GM12878 (cell line): ENCODE measurements at regions not wholly inside any gene's neighbourhood (a gene's known extent, or its start where the extent isn't known, plus 50 kb on each side); places are given as distances from the start of the nearest gene placed in this dataset.

Experiments used
- ATAC-seq: fragments of 200-7000 bp; cut with Tn5 transposase; 3 replicates; pipeline ENCODE4 v1.9.1; 2020; ENCODE audit warnings: mild to moderate bottlenecking, moderate library complexity
- BruUV-seq: library from RNA; stranded (reverse); fragments of 400-500 nt; replicated peaks from 2 replicates; lab custom pipeline; 2021; lab: Mats Ljungman, UMichigan
- CTCF ChIA-PET: fragments of 300-600 bp; sonication (Branson Sonifier 250); formaldehyde crosslinking; extraction: SDS; loops from one replicate; lab custom pipeline; 2021; ENCODE audit warnings: inconsistent platforms; lab: Yijun Ruan, JAX
- POLR2A ChIA-PET: fragments of 350-600 bp; formaldehyde crosslinking; extraction: SDS; loops from one replicate; lab custom pipeline; 2021; ENCODE audit warnings: inconsistent platforms; lab: Charles Lee
- RAD21 ChIA-PET: fragments of 300-600 bp; sonication (Branson Sonifier 250); formaldehyde crosslinking; loops from one replicate; lab custom pipeline; 2023; ENCODE audit warnings: antibody characterized with exemption; ENCODE audit not compliant: unreplicated experiment; lab: Charles Lee
- SMC1A ChIA-PET: fragments of 300-600 bp; sonication (Branson Sonifier 250); formaldehyde crosslinking; loops from one replicate; lab custom pipeline; 2023; ENCODE audit not compliant: unreplicated experiment, uncharacterized antibody; lab: Charles Lee
- DNase-seq: peaks from one replicate; pipeline ENCODE4 v3.0.0-alpha.2; 2011; ENCODE audit warnings: low read depth, low spot score
- FAIRE-seq: peaks from 3 replicates; lab custom pipeline; 2011; peaks lifted over from hg19 to GRCh38; lab: Jason Lieb, UNC
- H2AFZ ChIP-seq: 2 replicates; pipeline ENCODE4 v1.6.0; 2011; ENCODE audit warnings: low read depth, low read length, control low read depth; ENCODE audit not compliant: control insufficient read depth
- H3K27ac ChIP-seq: 2 replicates; pipeline ENCODE4 v1.5.1; 2011; ENCODE audit warnings: control low read depth; ENCODE audit not compliant: control insufficient read depth, insufficient read depth
- H3K27me3 ChIP-seq, 2 experiments: replicated peaks in 1 of 2; 2 replicates each; pipeline versions ENCODE4 v1.6.0 to v1.6.1; 2011; ENCODE audit warnings: low read length in 1 of 2; ENCODE audit not compliant: control insufficient read depth in 2 of 2, insufficient read depth in 2 of 2
- H3K36me3 ChIP-seq, 2 experiments: 2 replicates each; pipeline ENCODE4 v1.5.1; 2011; ENCODE audit warnings: low read length in 1 of 2; ENCODE audit not compliant: control insufficient read depth in 2 of 2, insufficient read depth in 2 of 2
- H3K4me1 ChIP-seq: 2 replicates; pipeline ENCODE4 v1.6.1; 2011; ENCODE audit warnings: mild to moderate bottlenecking, low read length, moderate library complexity, mixed read lengths; ENCODE audit not compliant: control insufficient read depth, insufficient read depth
- H3K4me2 ChIP-seq: 2 replicates; pipeline ENCODE4 v1.6.0; 2011; ENCODE audit warnings: control low read depth; ENCODE audit not compliant: control insufficient read depth, insufficient read depth
- H3K4me3 ChIP-seq: fragments of 200-600 bp; sonication (generic); 2 replicates; pipeline ENCODE4 v1.5.1; 2016
- H3K79me2 ChIP-seq: 2 replicates; pipeline ENCODE4 v1.6.0; 2011; ENCODE audit warnings: low read length; ENCODE audit not compliant: control insufficient read depth, insufficient read depth
- H3K9ac ChIP-seq: 2 replicates; pipeline ENCODE4 v1.8.0; 2011; ENCODE audit warnings: low read length, control low read depth, mixed read lengths; ENCODE audit not compliant: control insufficient read depth, insufficient read depth
- H3K9me3 ChIP-seq: replicated peaks from 3 replicates; pipeline ENCODE4 v1.5.1; 2011; ENCODE audit warnings: mild to moderate bottlenecking, low read length; ENCODE audit not compliant: control insufficient read depth, insufficient read depth
- H4K20me1 ChIP-seq: 2 replicates; pipeline ENCODE4 v1.6.0; 2011; ENCODE audit not compliant: control insufficient read depth, insufficient read depth
- CHD1 ChIP-seq: IDR thresholded peaks from 2 replicates; pipeline ENCODE4 v1.6.1; 2012; ENCODE audit warnings: low read depth, low read length, improper control_type of control experiment
- EGR1 ChIP-seq, 2 experiments: IDR thresholded peaks; 1 replicate in 1 of 2; 2 replicates in 1 of 2; pipeline ENCODE4 v1.6.1; 2011 to 2012; ENCODE audit warnings: low read depth in 2 of 2, low read length in 2 of 2, borderline replicate concordance in 1 of 2, mild to moderate bottlenecking in 1 of 2, moderate library complexity in 1 of 2
- HCFC1 ChIP-seq: fragments of 150-350 bp; IDR thresholded peaks from 2 replicates; pipeline ENCODE4 v1.6.1; 2014; ENCODE audit warnings: low read length
- MEF2A ChIP-seq: IDR thresholded peaks from 2 replicates; pipeline ENCODE4 v1.6.1; 2011; ENCODE audit warnings: low read depth, mild to moderate bottlenecking, low read length, moderate library complexity; ENCODE audit not compliant: insufficient read depth
- MYC ChIP-seq: IDR thresholded peaks from 2 replicates; pipeline ENCODE4 v1.6.1; 2011; ENCODE audit warnings: mild to moderate bottlenecking, low read length, moderate library complexity, inconsistent platforms; ENCODE audit not compliant: insufficient read depth, insufficient replicate concordance, insufficient read length, severe bottlenecking
- NFXL1 ChIP-seq: fragments of 450-650 bp; IDR thresholded peaks from 2 replicates; pipeline ENCODE4 v1.6.1; 2017; ENCODE audit warnings: antibody characterized with exemption, mild to moderate bottlenecking, borderline replicate concordance
- SREBF2 ChIP-seq: IDR thresholded peaks from 2 replicates; pipeline ENCODE4 v1.6.1; 2012; ENCODE audit warnings: mild to moderate bottlenecking, low read length
- SRF ChIP-seq, 2 experiments: IDR thresholded peaks; 2 replicates each; pipeline ENCODE4 v1.6.1; 2011; ENCODE audit warnings: low read depth in 2 of 2, low read length in 2 of 2, mild to moderate bottlenecking in 1 of 2, moderate library complexity in 1 of 2
- TCF12 ChIP-seq: IDR thresholded peaks from 2 replicates; pipeline ENCODE4 v1.6.1; 2011; ENCODE audit warnings: low read depth, mild to moderate bottlenecking, low read length
- WRNIP1 ChIP-seq: IDR thresholded peaks from 2 replicates; pipeline ENCODE4 v1.6.1; 2011; ENCODE audit warnings: low read depth, low read length, improper control_type of control experiment, borderline replicate concordance
- ZBED1 ChIP-seq: IDR thresholded peaks from 2 replicates; pipeline ENCODE4 v1.6.1; 2016; ENCODE audit warnings: borderline replicate concordance
- ZZZ3 ChIP-seq: IDR thresholded peaks from 2 replicates; pipeline ENCODE4 v1.6.1; 2011; ENCODE audit warnings: low read depth; ENCODE audit not compliant: control insufficient read depth, insufficient read length
- WGBS: methylation state at CpG from one replicate; pipeline ENCODE4 v1.1.6; 2016; ENCODE audit warnings: low lambda C conversion rate; ENCODE audit not compliant: insufficient replicate concordance, insufficient coverage; ENCODE audit errors: missing lambda C conversion rate; 5-methylcytosine and 5-hydroxymethylcytosine counted together
- in situ Hi-C: fragments of 300-500 bp; cut with MboI; formaldehyde crosslinking; loops from 9 replicates; pipeline ENCODE4 v1.14.3; 2018; ENCODE audit warnings: mixed read lengths
- intact Hi-C: fragments of 100-400 bp; cut with micrococcal nuclease; formaldehyde crosslinking; loops from one replicate; pipeline ENCODE4 v1.14.2; 2022; ENCODE audit not compliant: unreplicated experiment
- TF ChIP-seq, protein P1 (sequence below): fragments of 450-650 bp; IDR thresholded peaks from 2 replicates; pipeline ENCODE4 v1.6.1; 2016; ENCODE audit warnings: mild to moderate bottlenecking
- TF ChIP-seq, protein P2 (sequence below): fragments of 150-350 bp; IDR thresholded peaks from 2 replicates; pipeline ENCODE4 v1.6.1; 2014; ENCODE audit warnings: mild to moderate bottlenecking, low read depth, low read length
- TF ChIP-seq, protein P3 (sequence below): fragments of 450-650 bp; IDR thresholded peaks from 2 replicates; pipeline ENCODE4 v1.6.1; 2017; ENCODE audit warnings: low read depth, mild to moderate bottlenecking, moderate library complexity
- TF ChIP-seq, protein P4 (sequence below): IDR thresholded peaks from 2 replicates; pipeline ENCODE4 v1.6.1; 2012; ENCODE audit warnings: low read depth, low read length, improper control_type of control experiment

DNA sequence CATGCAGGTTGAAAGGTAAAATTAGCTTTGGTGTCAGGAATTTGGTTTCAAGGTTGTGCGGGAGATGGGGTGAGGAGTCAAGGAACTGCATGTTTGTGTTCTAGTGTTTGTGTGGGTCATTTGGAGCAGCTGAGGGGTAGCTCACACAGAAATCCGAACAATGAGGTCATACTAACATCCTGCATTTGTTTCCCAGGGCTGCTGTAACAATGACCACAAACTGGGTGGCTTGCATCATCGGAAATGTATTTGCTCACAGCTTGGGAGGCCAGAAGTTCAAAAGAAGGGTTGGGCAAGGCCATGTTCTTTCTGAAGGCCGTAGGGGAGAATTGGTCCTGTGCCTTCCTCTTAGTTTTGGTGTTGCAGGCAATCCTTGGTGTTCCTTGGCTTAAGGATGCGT is 287.4 kb downstream of the HAPSTR1 start (continued):
- TF ChIP-seq, protein P1, sequence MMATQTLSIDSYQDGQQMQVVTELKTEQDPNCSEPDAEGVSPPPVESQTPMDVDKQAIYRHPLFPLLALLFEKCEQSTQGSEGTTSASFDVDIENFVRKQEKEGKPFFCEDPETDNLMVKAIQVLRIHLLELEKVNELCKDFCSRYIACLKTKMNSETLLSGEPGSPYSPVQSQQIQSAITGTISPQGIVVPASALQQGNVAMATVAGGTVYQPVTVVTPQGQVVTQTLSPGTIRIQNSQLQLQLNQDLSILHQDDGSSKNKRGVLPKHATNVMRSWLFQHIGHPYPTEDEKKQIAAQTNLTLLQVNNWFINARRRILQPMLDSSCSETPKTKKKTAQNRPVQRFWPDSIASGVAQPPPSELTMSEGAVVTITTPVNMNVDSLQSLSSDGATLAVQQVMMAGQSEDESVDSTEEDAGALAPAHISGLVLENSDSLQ: no peak
- TF ChIP-seq, all 136 proteins: peak for 0

DNA sequence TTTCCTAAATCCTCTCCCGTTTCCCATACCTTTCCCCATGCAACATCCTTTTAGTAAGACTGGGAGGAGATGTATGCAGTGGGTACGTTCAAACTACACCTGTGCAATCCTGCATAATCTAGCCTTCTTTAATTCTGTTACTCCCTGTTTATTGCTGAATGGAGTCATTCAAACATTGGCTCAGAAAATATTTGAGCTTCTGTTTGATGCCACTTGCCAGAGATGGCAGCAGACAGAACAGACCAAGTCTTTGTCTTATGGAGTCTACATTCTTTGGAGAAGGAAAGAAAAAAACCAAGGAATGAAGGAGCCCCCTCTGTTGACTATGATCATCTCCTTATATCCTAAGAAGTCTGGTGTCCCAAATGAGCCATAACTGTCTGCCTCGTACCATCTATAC is 288.8 kb downstream of the HAPSTR1 start:
- H2AFZ ChIP-seq: no peak overlapping the region

More for the DNA sequence above, 288.8 kb downstream of the HAPSTR1 start:
- Histone ChIP-seq H3K27me3 (no peaks in the 10 kb centered on the region), H3K27ac (no peak overlapping the region), H3K36me3 (no peaks in the 10 kb centered on the region), H3K4me1 (no peaks in the 10 kb centered on the region), H3K79me2 (no peaks in the 10 kb centered on the region), H3K4me2 (no peak overlapping the region), H4K20me1 (no peaks in the 10 kb centered on the region; the same call in 1 of the 2 replicates), H3K9ac (no peak overlapping the region), H3K9me3 (no peaks in the 10 kb centered on the region), H3K4me3 (no peak overlapping the region)
- RAD21 ChIA-PET: no interaction called here
- intact Hi-C loops (no loop called here), in situ Hi-C loops (no loop called here)
- TF ChIP-seq ZZZ3: no peak
- TF ChIP-seq, protein P2, sequence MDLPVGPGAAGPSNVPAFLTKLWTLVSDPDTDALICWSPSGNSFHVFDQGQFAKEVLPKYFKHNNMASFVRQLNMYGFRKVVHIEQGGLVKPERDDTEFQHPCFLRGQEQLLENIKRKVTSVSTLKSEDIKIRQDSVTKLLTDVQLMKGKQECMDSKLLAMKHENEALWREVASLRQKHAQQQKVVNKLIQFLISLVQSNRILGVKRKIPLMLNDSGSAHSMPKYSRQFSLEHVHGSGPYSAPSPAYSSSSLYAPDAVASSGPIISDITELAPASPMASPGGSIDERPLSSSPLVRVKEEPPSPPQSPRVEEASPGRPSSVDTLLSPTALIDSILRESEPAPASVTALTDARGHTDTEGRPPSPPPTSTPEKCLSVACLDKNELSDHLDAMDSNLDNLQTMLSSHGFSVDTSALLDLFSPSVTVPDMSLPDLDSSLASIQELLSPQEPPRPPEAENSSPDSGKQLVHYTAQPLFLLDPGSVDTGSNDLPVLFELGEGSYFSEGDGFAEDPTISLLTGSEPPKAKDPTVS: no peak
- TF ChIP-seq, protein P3, sequence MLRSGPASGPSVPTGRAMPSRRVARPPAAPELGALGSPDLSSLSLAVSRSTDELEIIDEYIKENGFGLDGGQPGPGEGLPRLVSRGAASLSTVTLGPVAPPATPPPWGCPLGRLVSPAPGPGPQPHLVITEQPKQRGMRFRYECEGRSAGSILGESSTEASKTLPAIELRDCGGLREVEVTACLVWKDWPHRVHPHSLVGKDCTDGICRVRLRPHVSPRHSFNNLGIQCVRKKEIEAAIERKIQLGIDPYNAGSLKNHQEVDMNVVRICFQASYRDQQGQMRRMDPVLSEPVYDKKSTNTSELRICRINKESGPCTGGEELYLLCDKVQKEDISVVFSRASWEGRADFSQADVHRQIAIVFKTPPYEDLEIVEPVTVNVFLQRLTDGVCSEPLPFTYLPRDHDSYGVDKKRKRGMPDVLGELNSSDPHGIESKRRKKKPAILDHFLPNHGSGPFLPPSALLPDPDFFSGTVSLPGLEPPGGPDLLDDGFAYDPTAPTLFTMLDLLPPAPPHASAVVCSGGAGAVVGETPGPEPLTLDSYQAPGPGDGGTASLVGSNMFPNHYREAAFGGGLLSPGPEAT: no peak
- no peak for TF ChIP-seq SREBF2
- no peak for TF ChIP-seq WRNIP1
- TF ChIP-seq, protein P1: no peak
- TF ChIP-seq MYC: no peak
- no peak for TF ChIP-seq ZBED1
- TF ChIP-seq MEF2A: no peak
- TF ChIP-seq NFXL1: no peak
- TF ChIP-seq, protein P4, sequence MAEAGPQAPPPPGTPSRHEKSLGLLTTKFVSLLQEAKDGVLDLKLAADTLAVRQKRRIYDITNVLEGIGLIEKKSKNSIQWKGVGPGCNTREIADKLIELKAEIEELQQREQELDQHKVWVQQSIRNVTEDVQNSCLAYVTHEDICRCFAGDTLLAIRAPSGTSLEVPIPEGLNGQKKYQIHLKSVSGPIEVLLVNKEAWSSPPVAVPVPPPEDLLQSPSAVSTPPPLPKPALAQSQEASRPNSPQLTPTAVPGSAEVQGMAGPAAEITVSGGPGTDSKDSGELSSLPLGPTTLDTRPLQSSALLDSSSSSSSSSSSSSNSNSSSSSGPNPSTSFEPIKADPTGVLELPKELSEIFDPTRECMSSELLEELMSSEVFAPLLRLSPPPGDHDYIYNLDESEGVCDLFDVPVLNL: no peak
- TF ChIP-seq CHD1: no peak
- TF ChIP-seq EGR1 (IDR thresholded peaks at IDR 0.05; ENCODE audit: borderline replicate concordance in 1 of 2, low read depth in 2 of 2, low read length in 2 of 2): no peak
- TF ChIP-seq SRF (IDR thresholded peaks at IDR 0.05; ENCODE audit: low read depth in 2 of 2, low read length in 2 of 2): no peak
- no peak for TF ChIP-seq HCFC1
- TF ChIP-seq TCF12: no peak
- DNase-seq (no peak), ATAC-seq (no peak), FAIRE-seq (no peak)
- SMC1A ChIA-PET: no interaction called here
- POLR2A ChIA-PET: no interaction called here
- BruUV-seq: no TSS peak
- CTCF ChIA-PET: no interaction called here
- 3% methylated on average over 3 of the region's 3 CpGs for WGBS
